ENCODE measurements at regions not wholly inside any gene's neighbourhood (a gene's known extent, or its start where the extent isn't known, plus 50 kb on each side); places are given as distances from the start of the nearest gene placed in this dataset.

DNA sequence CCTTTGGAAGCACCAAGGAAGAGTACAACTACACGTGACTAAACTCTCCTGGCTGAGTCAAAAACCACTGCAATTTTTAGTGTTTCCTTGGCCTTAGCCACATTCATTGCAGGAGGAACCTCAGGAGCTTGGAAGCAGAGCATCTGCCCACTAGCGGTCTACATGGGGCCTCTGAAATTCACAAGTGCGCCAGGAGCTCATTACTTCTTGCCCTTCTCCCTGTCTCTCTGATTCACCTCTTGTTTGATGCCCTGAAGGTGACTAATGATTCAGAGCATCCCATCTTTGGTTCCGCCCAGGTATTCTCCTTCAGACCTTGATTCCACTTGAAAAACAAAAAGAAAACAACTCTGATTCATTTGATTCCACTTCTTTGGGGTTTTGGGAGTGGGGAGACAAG lies 201.1 kb upstream of the LPP start:
- Histone ChIP-seq H3K79me2 (ENCODE audit: insufficient read depth, low read depth, low read length) (peaks cover 5% of the 10 kb centered on the region; the same call in 1 of the 2 replicates), H3K4me1 (ENCODE audit: insufficient read depth, low read length, poor library complexity, severe bottlenecking) (peaks cover 100% of the 10 kb centered on the region), H3K4me3 (ENCODE audit: low read depth, low read length, poor library complexity, severe bottlenecking) (no peak overlapping the region), H2AFZ (ENCODE audit: low read length) (no peak overlapping the region), H3K36me3 (ENCODE audit: insufficient read depth, low read length) (peaks cover 5% of the 10 kb centered on the region; the same call in 1 of the 2 replicates), H3K9me3 (ENCODE audit: low read length) (no peaks in the 10 kb centered on the region), H3K4me2 (ENCODE audit: low read length) (peak overlapping the region; percentile 21; the same call in 1 of the 2 replicates), H4K20me1 (ENCODE audit: insufficient read depth, low read length) (no peaks in the 10 kb centered on the region), H3K9me2 (ENCODE audit: insufficient read depth, low read length) (no peaks in the 10 kb centered on the region), H3K27ac (ENCODE audit: low read depth, low read length, poor library complexity, severe bottlenecking) (peak overlapping the region; percentile 99)
- TF ChIP-seq EZH2phosphoT487 (IDR thresholded peaks at IDR 0.05; ENCODE audit: borderline replicate concordance, low read depth, low read length) = no peak
- TF ChIP-seq, protein P1, sequence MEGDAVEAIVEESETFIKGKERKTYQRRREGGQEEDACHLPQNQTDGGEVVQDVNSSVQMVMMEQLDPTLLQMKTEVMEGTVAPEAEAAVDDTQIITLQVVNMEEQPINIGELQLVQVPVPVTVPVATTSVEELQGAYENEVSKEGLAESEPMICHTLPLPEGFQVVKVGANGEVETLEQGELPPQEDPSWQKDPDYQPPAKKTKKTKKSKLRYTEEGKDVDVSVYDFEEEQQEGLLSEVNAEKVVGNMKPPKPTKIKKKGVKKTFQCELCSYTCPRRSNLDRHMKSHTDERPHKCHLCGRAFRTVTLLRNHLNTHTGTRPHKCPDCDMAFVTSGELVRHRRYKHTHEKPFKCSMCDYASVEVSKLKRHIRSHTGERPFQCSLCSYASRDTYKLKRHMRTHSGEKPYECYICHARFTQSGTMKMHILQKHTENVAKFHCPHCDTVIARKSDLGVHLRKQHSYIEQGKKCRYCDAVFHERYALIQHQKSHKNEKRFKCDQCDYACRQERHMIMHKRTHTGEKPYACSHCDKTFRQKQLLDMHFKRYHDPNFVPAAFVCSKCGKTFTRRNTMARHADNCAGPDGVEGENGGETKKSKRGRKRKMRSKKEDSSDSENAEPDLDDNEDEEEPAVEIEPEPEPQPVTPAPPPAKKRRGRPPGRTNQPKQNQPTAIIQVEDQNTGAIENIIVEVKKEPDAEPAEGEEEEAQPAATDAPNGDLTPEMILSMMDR (conservative IDR thresholded peaks at IDR 0.05; ENCODE audit: low read length) = no peak
- CTCF ChIA-PET (ENCODE audit: unreplicated experiment) = no interaction called here
- no TSS peak for BruUV-seq (replicated peaks)
- POLR2A ChIA-PET = interaction anchor here (0.7 to 6.1 kb wide), 17 partner anchors 10 to 318 kb away, joined by 3 to 211 read pairs (median 5); partner anchors contain the start of gene BCL6
- DNase-seq (ENCODE audit: low spot score) = no peak
- intact Hi-C loops (cut with micrococcal nuclease; ENCODE audit: unreplicated experiment) = no loop called here

DNA sequence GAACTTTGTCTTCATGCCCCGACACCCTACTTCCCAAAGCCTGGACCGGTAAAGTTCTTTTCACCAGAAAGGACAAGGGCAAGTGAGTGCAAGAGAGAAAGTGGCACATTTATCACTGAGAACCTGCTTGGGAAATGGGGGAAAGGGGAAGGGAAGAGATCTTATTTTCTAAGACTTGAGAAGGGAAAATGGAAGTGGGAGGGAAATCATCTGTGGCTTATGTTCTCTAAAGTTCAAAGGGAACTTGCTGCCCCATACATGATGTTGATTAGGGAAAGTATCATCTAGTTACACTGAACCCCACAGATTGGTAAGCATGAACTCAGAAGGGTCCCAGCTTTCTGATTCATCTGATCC lies 199.5 kb upstream of the LPP start:
- Histone ChIP-seq H3K27ac (ENCODE audit: low read depth, low read length, poor library complexity, severe bottlenecking) (peak overlapping the region; percentile 99), H2AFZ (ENCODE audit: low read length) (no peak overlapping the region), H3K4me2 (ENCODE audit: low read length) (peak overlapping the region; percentile 27), H3K9me2 (ENCODE audit: insufficient read depth, low read length) (no peaks in the 10 kb centered on the region), H3K36me3 (ENCODE audit: insufficient read depth, low read length) (peaks cover 10% of the 10 kb centered on the region; the same call in 1 of the 2 replicates), H3K4me1 (ENCODE audit: insufficient read depth, low read length, poor library complexity, severe bottlenecking) (peaks cover 100% of the 10 kb centered on the region), H3K9me3 (ENCODE audit: low read length) (no peaks in the 10 kb centered on the region), H4K20me1 (ENCODE audit: insufficient read depth, low read length) (no peaks in the 10 kb centered on the region), H3K79me2 (ENCODE audit: insufficient read depth, low read depth, low read length) (peaks cover 8% of the 10 kb centered on the region; the same call in 1 of the 2 replicates), H3K4me3 (ENCODE audit: low read depth, low read length, poor library complexity, severe bottlenecking) (no peak overlapping the region)
- no TSS peak for BruUV-seq (replicated peaks)
- TF ChIP-seq EZH2phosphoT487 (IDR thresholded peaks at IDR 0.05; ENCODE audit: borderline replicate concordance, low read depth, low read length) = no peak
- TF ChIP-seq, protein P1 (conservative IDR thresholded peaks at IDR 0.05; ENCODE audit: low read length) = no peak
- DNase-seq (ENCODE audit: low spot score) = no peak
- POLR2A ChIA-PET = interaction anchor here (0.8 to 6.1 kb wide), 15 partner anchors 8 to 288 kb away, joined by 3 to 211 read pairs (median 9); partner anchors contain the start of gene BCL6
- intact Hi-C loops (cut with micrococcal nuclease; ENCODE audit: unreplicated experiment) = no loop called here
- CTCF ChIA-PET (ENCODE audit: unreplicated experiment) = interaction anchor here (0.9 to 1.1 kb wide), 2 partner anchors 17 to 52 kb away, joined by 4 read pairs; no protein-coding TSS in a partner anchor

- H3K9me2 ChIP-seq (ENCODE audit: insufficient read depth, low read length) = no peaks in the 10 kb centered on the region
- no TSS peak for BruUV-seq (replicated peaks)
- TF ChIP-seq EZH2phosphoT487 (IDR thresholded peaks at IDR 0.05; ENCODE audit: borderline replicate concordance, low read depth, low read length) = no peak
- TF ChIP-seq, protein P1 (conservative IDR thresholded peaks at IDR 0.05; ENCODE audit: low read length) = 0 out of 2 replicates have a peak, but pooled peaks have one; percentile 21
- no peaks in the 10 kb centered on the region for H4K20me1 ChIP-seq (ENCODE audit: insufficient read depth, low read length)
- peaks cover 13% of the 10 kb centered on the region; the same call in 1 of the 2 replicates for H3K79me2 ChIP-seq (ENCODE audit: insufficient read depth, low read depth, low read length)
- H3K36me3 ChIP-seq (ENCODE audit: insufficient read depth, low read length) = peaks cover 16% of the 10 kb centered on the region; the same call in 1 of the 2 replicates
- ChIA-PET POLR2A (interaction anchor here (0.6 to 6.1 kb wide), 20 partner anchors 8 to 212 kb away, joined by 3 to 211 read pairs (median 4); partner anchors contain the start of gene BCL6), CTCF (ENCODE audit: unreplicated experiment) (interaction anchor here (0.6 to 1.8 kb wide), 5 partner anchors 9 to 936 kb away, joined by 3 to 5 read pairs (median 3); no protein-coding TSS in a partner anchor)
- intact Hi-C loops (cut with micrococcal nuclease; ENCODE audit: unreplicated experiment) = no loop called here
- H3K27ac ChIP-seq (ENCODE audit: low read depth, low read length, poor library complexity, severe bottlenecking) = peak overlapping the region; percentile 99
- peak overlapping the region; percentile 27 for H3K4me2 ChIP-seq (ENCODE audit: low read length)
- no peak overlapping the region for H2AFZ ChIP-seq (ENCODE audit: low read length)
- no peak for DNase-seq (ENCODE audit: low spot score)
- H3K4me3 ChIP-seq (ENCODE audit: low read depth, low read length, poor library complexity, severe bottlenecking) = no peak overlapping the region
- no peaks in the 10 kb centered on the region for H3K9me3 ChIP-seq (ENCODE audit: low read length)
- peaks cover 100% of the 10 kb centered on the region for H3K4me1 ChIP-seq (ENCODE audit: insufficient read depth, low read length, poor library complexity, severe bottlenecking)
These were observed 198.9 kb upstream of the LPP start for GRCh38 chr3:187954873-187955586.
